Activated B cell treated with CpG ODN at 0.5 μM for 24 hours (primary cell): ENCODE measurements at regions not wholly inside any gene's neighbourhood (a gene's known extent, or its start where the extent isn't known, plus 50 kb on each side); places are given as distances from the start of the nearest gene placed in this dataset.
A peak's percentile ranks its signal among the peaks of the same experiment; 100 is the strongest.

Experiments used
- ATAC-seq: fragments of 200-7000 bp; cut with Tn5 transposase; one replicate; pipeline ENCODE4 v1.10.0; 2021; ENCODE audit warnings: low read depth, mild to moderate bottlenecking, moderate library complexity
- CTCF ChIA-PET: fragments of 350-600 bp; sonication (Branson Sonifier 250); formaldehyde crosslinking; loops from one replicate; lab custom pipeline; 2021; ENCODE audit warnings: antibody characterized with exemption; lab: Charles Lee
- POLR2A ChIA-PET: fragments of 350-600 bp; sonication (Branson Sonifier 250); formaldehyde crosslinking; loops from one replicate; lab custom pipeline; 2021; ENCODE audit warnings: antibody characterized with exemption; lab: Charles Lee
- DNase-seq: peaks from one replicate; pipeline ENCODE4 v3.0.0; 2022
- H3K27ac Mint-ChIP-seq: one replicate; pipeline ENCODE4 v1.8.0; 2020; ENCODE audit warnings: mixed read lengths
- H3K27me3 Mint-ChIP-seq: one replicate; pipeline ENCODE4 v1.8.0; 2021; ENCODE audit warnings: mixed read lengths
- H3K36me3 Mint-ChIP-seq: one replicate; pipeline ENCODE4 v1.8.0; 2021; ENCODE audit warnings: low read depth, mixed read lengths
- H3K4me1 Mint-ChIP-seq: one replicate; pipeline ENCODE4 v1.8.0; 2021; ENCODE audit warnings: mixed read lengths
- H3K4me3 Mint-ChIP-seq: one replicate; pipeline ENCODE4 v1.8.0; 2020; ENCODE audit warnings: mild to moderate bottlenecking, mixed read lengths
- H3K9me3 Mint-ChIP-seq: one replicate; pipeline ENCODE4 v1.8.0; 2020; ENCODE audit warnings: mixed read lengths
- CTCF ChIP-seq: fragments of 200-600 bp; IDR thresholded peaks from one replicate; pipeline ENCODE4 v1.8.0; 2022; ENCODE audit warnings: antibody characterized with exemption, mild to moderate bottlenecking
- intact Hi-C: fragments of 100-400 bp; cut with micrococcal nuclease; formaldehyde crosslinking; loops from one replicate; pipeline ENCODE4 v1.15.1; 2024

- intact Hi-C loops: no loop called here
- Mint-ChIP-seq H3K36me3 (no peaks in the 10 kb centered on the region), H3K27ac (no peak overlapping the region), H3K4me1 (peaks cover 43% of the 10 kb centered on the region), H3K27me3 (no peaks in the 10 kb centered on the region), H3K9me3 (no peaks in the 10 kb centered on the region), H3K4me3 (no peak overlapping the region)
- ChIA-PET CTCF (no interaction called here), POLR2A (no interaction called here)
- TF ChIP-seq CTCF: no peak
- DNase-seq (no peak), ATAC-seq (no peak)
Observed at GRCh38 chr2:101617796-101618195, 79.7 kb upstream of the MAP4K4 start.

GRCh38 chr2:101617188-101617587 lies 80.3 kb upstream of the MAP4K4 start:
- intact Hi-C loops: no loop called here
- TF ChIP-seq CTCF: no peak
- ChIA-PET CTCF (no interaction called here), POLR2A (no interaction called here)
- H3K4me1 Mint-ChIP-seq: peaks cover 36% of the 10 kb centered on the region
- peak overlapping the region; percentile 32 for H3K4me3 Mint-ChIP-seq
- no peaks in the 10 kb centered on the region for H3K27me3 Mint-ChIP-seq
- H3K36me3 Mint-ChIP-seq: no peaks in the 10 kb centered on the region
- H3K9me3 Mint-ChIP-seq: no peaks in the 10 kb centered on the region
- DNase-seq (no peak), ATAC-seq (no peak)
- H3K27ac Mint-ChIP-seq: no peak overlapping the region

GRCh38 chr2:101614127-101614759 lies 83.3 kb upstream of the MAP4K4 start:
- H3K4me3 Mint-ChIP-seq: no peak overlapping the region
- TF ChIP-seq CTCF: no peak
- intact Hi-C loops: no loop called here
- DNase-seq: no peak
- H3K27me3 Mint-ChIP-seq: no peaks in the 10 kb centered on the region
- H3K36me3 Mint-ChIP-seq: no peaks in the 10 kb centered on the region
- ATAC-seq: no peak
- ChIA-PET POLR2A (interaction anchor here (1.1 to 1.3 kb wide), 2 partner anchors 8 to 84 kb away, joined by 3 to 4 read pairs; no protein-coding TSS in a partner anchor), CTCF (no interaction called here)
- H3K27ac Mint-ChIP-seq: no peak overlapping the region
- H3K4me1 Mint-ChIP-seq: peaks cover 34% of the 10 kb centered on the region
- no peaks in the 10 kb centered on the region for H3K9me3 Mint-ChIP-seq

- no peak overlapping the region for H3K27ac Mint-ChIP-seq
Observed at GRCh38 chr2:101613056-101613704, 84.3 kb upstream of the MAP4K4 start.

More at GRCh38 chr2:101613056-101613704, 84.3 kb upstream of the MAP4K4 start:
- Mint-ChIP-seq H3K9me3 (no peaks in the 10 kb centered on the region), H3K36me3 (no peaks in the 10 kb centered on the region), H3K4me3 (no peak overlapping the region), H3K27me3 (no peaks in the 10 kb centered on the region), H3K4me1 (peaks cover 33% of the 10 kb centered on the region)
- ChIA-PET POLR2A (no interaction called here), CTCF (no interaction called here)
- TF ChIP-seq CTCF: no peak
- DNase-seq (no peak), ATAC-seq (no peak)
- intact Hi-C loops: no loop called here
